ENCODE measurements at regions not wholly inside any gene's neighbourhood (a gene's known extent, or its start where the extent isn't known, plus 50 kb on each side); places are given as distances from the start of the nearest gene placed in this dataset.
"Not testable (repeated sequence)": the region's sequence is repeated elsewhere in the genome, so short reads cannot be mapped to it uniquely, and the experiment has no call there.

- no peak for DNase-seq
Measured at GRCh38 chr19:30245401-30246039, 126.7 kb upstream of the ZNF536 start.

- DNase-seq: no peak
Measured at GRCh38 chr19:30249911-30250310, 122.3 kb upstream of the ZNF536 start.

- DNase-seq: no peak
Measured at GRCh38 chr19:30252214-30252613, 120.0 kb upstream of the ZNF536 start.

GRCh38 chr19:30253581-30253996 is 118.6 kb upstream of the ZNF536 start:
- no peak for DNase-seq

GRCh38 chr19:30254158-30254557 is 118.0 kb upstream of the ZNF536 start:
- DNase-seq: no peak

GRCh38 chr19:30254789-30255188 is 117.4 kb upstream of the ZNF536 start:
- no peak for DNase-seq

GRCh38 chr19:30255791-30256495 is 116.2 kb upstream of the ZNF536 start:
- DNase-seq: no peak

- DNase-seq: no peak
Measured at GRCh38 chr19:30256496-30256850, 115.7 kb upstream of the ZNF536 start.

- no peak for DNase-seq
Measured at GRCh38 chr19:30263830-30264381, 108.3 kb upstream of the ZNF536 start.

- DNase-seq: not testable (repeated sequence)
Measured at GRCh38 chr19:30265918-30266317, 106.3 kb upstream of the ZNF536 start.

GRCh38 chr19:30266687-30267086 is 105.5 kb upstream of the ZNF536 start:
- no peak for DNase-seq

GRCh38 chr19:30267332-30267731 is 104.9 kb upstream of the ZNF536 start:
- DNase-seq: no peak

- no peak for DNase-seq
Measured at GRCh38 chr19:30268601-30269000, 103.6 kb upstream of the ZNF536 start.

GRCh38 chr19:30269638-30270037 is 102.5 kb upstream of the ZNF536 start:
- DNase-seq: no peak

- DNase-seq: no peak
Measured at GRCh38 chr19:30271816-30272215, 100.4 kb upstream of the ZNF536 start.

GRCh38 chr19:30272554-30272953 is 99.6 kb upstream of the ZNF536 start:
- no peak for DNase-seq

- DNase-seq: no peak
Measured at GRCh38 chr19:30273184-30273583, 99.0 kb upstream of the ZNF536 start.

GRCh38 chr19:30274987-30275386 is 97.2 kb upstream of the ZNF536 start:
- DNase-seq: no peak

GRCh38 chr19:30276011-30276882 is 95.9 kb upstream of the ZNF536 start:
- no peak for DNase-seq

- DNase-seq: no peak
Measured at GRCh38 chr19:30276883-30277280, 95.3 kb upstream of the ZNF536 start.

GRCh38 chr19:30277941-30278881 is 94.0 kb upstream of the ZNF536 start:
- no peak for DNase-seq

- DNase-seq: no peak
Measured at GRCh38 chr19:30278882-30279254, 93.3 kb upstream of the ZNF536 start.
